ENCODE measurements at regions not wholly inside any gene's neighbourhood (a gene's known extent, or its start where the extent isn't known, plus 50 kb on each side); places are given as distances from the start of the nearest gene placed in this dataset.

- no peak for TF ChIP-seq CTCF (IDR thresholded peaks at IDR 0.05)
- no peak for TF ChIP-seq POLR2A (IDR thresholded peaks at IDR 0.05)
These were observed 532.6 kb downstream of the CBLN4 start for GRCh38 chr20:55472704-55473103.

Measured in vagina (tissue), 2 donors.